Activated CD4-positive, CD25-positive, alpha-beta regulatory T cell treated with anti-CD3 and anti-CD28 coated beads, Interleukin-2, amount 50 U/mL, for 16 hours (primary cell): ENCODE measurements at regions not wholly inside any gene's neighbourhood (a gene's known extent, or its start where the extent isn't known, plus 50 kb on each side); places are given as distances from the start of the nearest gene placed in this dataset.

Source experiments
- DNase-seq: peaks from one replicate; pipeline ENCODE4 v3.0.0-alpha.2; 2020; ENCODE audit warnings: low read depth, low spot score

- DNase-seq: no peak
Measured at GRCh38 chr9:1490341-1491232, 440.4 kb downstream of the DMRT2 start.

DNA sequence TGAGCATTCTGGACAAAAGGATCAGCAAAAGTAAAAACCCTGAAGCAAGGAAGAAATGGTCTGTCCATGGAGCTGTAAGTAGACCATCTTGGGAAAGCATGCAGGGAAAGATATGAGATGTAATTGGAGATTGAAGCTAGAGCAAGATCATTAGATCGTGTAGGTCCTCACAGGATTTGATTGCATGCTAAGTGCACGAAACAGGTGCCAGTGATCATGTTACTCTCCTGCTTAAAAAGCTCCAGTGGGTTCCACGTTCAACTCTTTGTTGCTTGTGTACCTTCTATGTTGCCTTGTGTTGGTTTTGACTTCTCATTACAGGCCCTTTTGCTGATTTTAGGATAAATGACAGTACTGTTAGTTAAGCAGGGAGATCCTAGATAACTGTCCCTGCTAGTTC is 442.0 kb downstream of the DMRT2 start:
- no peak for DNase-seq

DNA sequence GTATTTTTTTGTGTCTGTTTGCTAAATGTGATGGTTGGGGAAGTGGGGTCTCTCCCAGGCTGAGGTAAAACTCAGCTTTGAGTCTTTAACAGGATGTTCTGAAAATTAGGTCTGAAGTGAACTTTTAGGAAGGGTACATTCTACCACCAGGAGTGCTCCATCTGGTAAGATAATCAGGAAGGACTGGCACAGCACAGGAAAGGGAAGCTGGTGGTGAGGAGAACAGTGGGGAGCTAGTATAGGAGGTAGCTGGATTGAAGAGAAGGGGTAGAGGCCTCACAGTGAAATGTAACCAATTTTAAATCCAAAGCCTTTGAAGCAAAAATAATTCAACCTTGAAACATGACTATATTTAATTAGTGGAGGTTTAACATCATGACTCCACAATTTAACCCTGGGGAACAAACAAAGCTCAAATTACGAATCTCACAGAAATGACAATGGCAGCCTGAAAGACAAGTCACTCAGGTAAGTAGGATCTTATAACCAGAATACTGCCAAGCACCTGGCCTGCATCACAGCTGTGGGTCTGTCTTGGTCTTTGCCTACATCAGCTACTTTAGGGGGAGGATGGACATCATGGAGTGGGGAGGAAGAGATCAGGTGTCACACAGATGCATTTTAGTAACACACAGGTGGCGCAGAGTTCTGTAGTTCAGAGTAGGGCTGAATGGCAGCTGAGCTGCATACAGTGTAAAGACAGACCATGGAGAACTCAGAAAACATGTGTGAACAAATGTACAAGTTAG is 445.3 kb downstream of the DMRT2 start:
- no peak for DNase-seq

DNA sequence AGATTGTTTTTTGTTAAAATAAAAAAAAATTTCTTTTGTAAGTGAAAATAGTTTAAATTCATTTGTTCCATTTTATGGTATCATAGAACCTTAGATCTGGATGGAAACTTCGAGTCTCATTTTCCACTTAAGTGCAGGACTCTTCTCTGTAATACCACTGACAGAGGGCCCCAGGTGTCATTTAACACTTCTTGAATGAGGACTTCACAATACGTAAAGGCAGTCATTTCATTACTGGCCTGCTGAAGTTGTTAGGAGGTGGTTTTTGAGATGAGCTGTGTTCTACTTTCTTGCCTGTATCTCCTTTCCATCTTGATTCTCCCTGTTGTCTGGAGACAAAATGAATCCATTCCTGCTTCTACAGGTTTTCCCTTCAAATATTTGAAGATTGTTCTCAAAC is 455.3 kb downstream of the DMRT2 start:
- DNase-seq: no peak

DNA sequence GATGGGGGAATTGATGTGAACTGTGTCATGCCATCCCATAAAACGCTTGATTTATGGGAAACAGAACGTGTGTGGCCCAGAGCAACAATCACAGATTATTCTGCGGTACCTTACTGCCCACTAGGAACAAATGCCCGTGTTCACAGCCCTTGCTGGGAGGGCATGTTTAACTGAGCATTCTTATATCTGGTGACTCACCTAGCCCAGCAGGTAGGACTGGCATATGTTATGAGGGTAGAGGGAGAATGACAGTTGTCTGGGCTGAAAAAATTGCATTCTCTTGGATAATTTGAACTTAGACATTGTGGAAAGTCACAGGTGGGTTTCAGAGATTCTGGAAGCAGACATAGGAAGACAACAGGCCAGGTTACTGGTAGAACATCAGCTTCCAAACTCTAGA is 460.6 kb downstream of the DMRT2 start:
- DNase-seq: no peak

GRCh38 chr9:1513105-1513504 is 462.9 kb downstream of the DMRT2 start:
- no peak for DNase-seq

DNA sequence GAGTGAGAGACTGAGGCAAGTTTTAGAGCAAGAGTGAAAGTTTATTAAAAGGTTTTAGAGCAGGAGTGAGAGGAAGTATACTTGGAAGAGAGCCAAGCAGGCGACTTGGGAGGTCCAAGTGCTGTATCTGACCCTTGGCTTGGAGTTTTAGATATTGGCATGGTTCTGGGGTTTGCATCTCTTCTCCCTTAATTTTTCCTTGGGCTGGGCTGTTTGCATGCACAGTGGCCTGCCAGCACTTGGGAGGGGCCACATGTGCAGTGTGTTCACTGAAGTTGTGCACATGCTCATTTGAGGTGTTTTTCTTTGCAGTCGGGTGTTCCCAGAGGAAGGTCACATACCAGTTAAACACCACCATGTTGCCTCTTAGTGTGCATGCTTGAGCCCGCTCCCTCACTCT is 464.1 kb downstream of the DMRT2 start:
- no peak for DNase-seq

GRCh38 chr9:1514776-1515363 is 464.7 kb downstream of the DMRT2 start:
- DNase-seq: no peak

- no peak for DNase-seq
Measured at GRCh38 chr9:1515557-1515956, 465.4 kb downstream of the DMRT2 start.

DNA sequence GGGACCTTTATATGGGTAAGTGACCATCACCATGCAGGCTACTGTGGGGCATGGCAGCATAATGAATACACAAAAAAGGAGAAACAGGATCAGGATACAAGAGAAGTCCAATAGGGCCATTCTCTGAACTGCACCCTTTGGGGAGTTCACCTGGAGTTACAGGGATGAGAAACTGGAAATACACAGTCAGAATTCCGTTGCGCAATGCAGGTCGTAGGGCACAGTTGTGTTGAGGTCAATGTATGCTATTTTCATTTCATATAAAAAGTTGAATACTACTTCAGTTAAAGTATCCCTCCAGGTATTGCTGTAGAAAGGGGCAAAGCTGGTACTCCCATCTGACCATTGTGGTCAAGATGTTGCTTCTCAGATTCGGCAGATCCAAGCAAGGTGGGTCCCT is 471.4 kb downstream of the DMRT2 start:
- no peak for DNase-seq

DNA sequence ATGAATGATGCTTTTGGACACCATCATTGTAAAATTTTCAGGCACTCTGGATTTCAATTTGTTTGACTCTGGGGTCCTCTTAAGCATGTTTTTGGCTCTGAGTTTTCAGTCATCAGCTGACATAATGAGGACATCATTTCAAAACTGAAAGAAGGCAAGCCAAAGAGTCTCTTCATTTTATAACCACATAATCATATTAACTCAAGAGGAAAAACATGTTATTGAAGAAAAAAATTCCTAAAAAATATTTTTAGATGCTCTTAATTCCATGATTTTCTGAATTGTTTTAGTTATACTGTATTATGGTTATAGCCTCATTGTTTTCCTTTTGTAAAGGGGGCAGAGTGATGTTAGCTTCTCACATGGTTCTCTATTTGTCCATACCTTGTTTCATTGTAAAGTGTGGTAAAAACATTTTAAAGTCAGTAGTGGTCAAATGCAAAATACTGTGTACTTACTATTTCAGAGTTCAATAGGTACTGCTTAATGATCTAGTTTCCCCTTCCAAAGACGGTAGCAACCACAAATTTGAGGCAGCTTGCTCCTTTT is 472.1 kb downstream of the DMRT2 start:
- no peak for DNase-seq

- no peak for DNase-seq
Measured at GRCh38 chr9:1528456-1528855, 478.3 kb downstream of the DMRT2 start.

DNA sequence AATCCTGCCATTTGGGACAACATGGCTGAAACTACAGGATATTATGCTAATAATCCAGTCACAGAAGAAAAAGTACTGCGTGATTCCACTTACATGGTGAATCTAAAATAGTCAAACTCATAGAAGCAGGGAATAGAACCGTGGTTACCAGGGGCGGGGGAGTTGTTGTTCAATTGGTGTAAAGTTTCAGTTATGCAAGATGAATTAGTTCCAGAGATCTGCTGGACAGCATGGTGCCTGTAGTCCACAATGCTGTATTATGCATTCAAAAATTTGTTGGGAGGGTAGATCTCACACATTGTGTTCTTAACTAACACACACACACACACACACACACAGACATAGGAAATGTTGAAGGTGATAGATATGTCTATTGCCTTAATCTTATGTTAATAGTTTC is 480.5 kb downstream of the DMRT2 start:
- no peak for DNase-seq

GRCh38 chr9:1531424-1531823 is 481.3 kb downstream of the DMRT2 start:
- DNase-seq: no peak

DNA sequence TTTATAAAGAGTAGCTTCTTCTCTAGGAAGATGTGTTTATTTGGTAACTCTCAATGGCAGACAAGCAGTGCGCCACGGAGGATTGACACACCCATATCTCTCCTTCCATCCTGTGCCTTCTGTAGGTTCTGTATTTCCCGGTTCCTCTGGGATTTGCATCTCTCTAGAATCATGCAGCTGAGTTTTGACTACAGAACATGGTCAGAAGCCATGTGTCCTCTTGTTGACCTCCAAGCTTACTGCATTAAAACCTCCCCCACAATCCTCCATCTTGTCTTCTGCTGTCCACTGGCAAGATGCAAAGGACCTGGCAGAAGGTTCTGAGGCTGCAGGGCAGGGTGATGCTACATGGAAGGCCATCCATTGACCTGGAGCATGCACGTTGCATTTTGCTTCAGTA is 482.0 kb downstream of the DMRT2 start:
- DNase-seq: no peak

- DNase-seq: no peak
Measured at GRCh38 chr9:1535051-1535450, 480.1 kb upstream of the SMARCA2 start.

DNA sequence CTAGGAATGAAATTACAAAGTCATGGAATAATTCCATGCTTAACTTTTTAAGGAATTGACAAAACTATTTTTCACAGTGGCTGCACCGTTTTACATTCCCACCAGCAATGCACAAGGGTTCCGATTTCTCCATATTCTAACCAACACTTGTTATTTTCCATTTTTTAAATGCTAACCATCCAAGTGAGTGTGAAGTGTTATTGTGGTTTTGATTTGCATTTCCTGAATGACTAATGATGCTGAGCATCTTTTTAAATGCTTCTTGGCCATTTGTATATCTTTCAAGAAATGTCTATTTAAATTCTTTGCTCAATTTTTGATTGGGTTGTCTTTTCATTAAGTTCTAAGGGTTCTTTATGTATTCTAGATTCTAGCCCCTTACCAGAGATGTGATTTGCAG is 479.5 kb upstream of the SMARCA2 start:
- DNase-seq: no peak

GRCh38 chr9:1536522-1537170 is 478.5 kb upstream of the SMARCA2 start:
- no peak for DNase-seq

GRCh38 chr9:1538301-1538700 is 476.8 kb upstream of the SMARCA2 start:
- DNase-seq: no peak

DNA sequence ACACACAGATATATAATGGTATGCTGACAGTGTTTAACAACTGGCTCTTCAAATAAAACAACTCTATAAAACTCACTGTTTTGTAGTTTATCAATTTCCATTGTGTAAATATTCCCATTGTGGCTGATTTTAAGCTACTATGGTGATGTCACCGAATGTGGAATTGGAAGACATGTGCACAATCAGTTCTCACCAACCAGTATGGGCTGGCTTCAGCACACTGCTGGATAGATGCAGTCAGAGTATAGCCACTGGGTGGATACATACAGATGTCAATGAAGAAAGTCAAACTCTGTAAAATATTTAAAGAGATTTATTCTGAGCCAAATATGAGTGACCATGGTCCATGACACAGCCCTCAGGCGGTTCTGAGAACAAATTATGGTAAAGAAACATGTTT is 475.9 kb upstream of the SMARCA2 start:
- no peak for DNase-seq

DNA sequence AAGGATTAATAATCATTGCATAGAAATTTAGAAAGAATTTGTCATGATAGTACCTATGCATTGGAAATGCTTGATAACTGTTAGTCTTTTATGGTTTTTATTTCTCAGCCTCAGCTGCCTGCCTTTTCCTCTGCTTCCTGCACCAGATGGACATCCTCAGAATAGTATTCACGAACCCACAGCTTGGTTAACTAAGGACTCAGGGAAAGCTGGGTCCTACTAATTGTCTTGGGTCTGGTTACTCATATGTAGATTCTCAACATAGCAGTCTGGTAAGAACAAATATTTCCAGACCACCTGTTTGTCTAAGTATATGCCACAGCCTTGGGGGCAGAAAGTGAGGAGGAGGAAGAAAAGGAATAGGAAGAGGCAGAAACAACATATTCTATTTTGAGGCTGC is 464.5 kb upstream of the SMARCA2 start:
- DNase-seq: no peak
